CD1c-positive myeloid dendritic cell (primary cell): ENCODE measurements at regions not wholly inside any gene's neighbourhood (a gene's known extent, or its start where the extent isn't known, plus 50 kb on each side); places are given as distances from the start of the nearest gene placed in this dataset.

Experiments used
- DNase-seq: peaks from one replicate; pipeline ENCODE4 v3.0.0-alpha.2; 2016; ENCODE audit errors: extremely low spot score

- DNase-seq, result no peak
Measured at GRCh38 chr6:168908887-168909286, 344.8 kb downstream of the THBS2 start.

- DNase-seq, result no peak
Measured at GRCh38 chr6:168908166-168908565, 345.5 kb downstream of the THBS2 start.

GRCh38 chr6:168906391-168906790 lies 347.3 kb downstream of the THBS2 start:
- DNase-seq, result no peak

GRCh38 chr6:168905451-168906090 lies 348.1 kb downstream of the THBS2 start:
- DNase-seq, result no peak

GRCh38 chr6:168903613-168904345 lies 349.9 kb downstream of the THBS2 start:
- DNase-seq, result no peak

- no peak for DNase-seq
Measured at GRCh38 chr6:168902075-168902474, 351.6 kb downstream of the THBS2 start.

GRCh38 chr6:168901076-168901475 lies 352.6 kb downstream of the THBS2 start:
- no peak for DNase-seq

GRCh38 chr6:168896321-168896720 lies 357.3 kb downstream of the THBS2 start:
- no peak for DNase-seq

- DNase-seq, result peak; percentile 76
Measured at GRCh38 chr6:168895102-168895812, 358.4 kb downstream of the THBS2 start.

GRCh38 chr6:168892031-168892430 lies 361.6 kb downstream of the THBS2 start:
- no peak for DNase-seq

- DNase-seq, result no peak
Measured at GRCh38 chr6:168890981-168891365, 362.7 kb downstream of the THBS2 start.

GRCh38 chr6:168890306-168890980 lies 363.2 kb downstream of the THBS2 start:
- no peak for DNase-seq

GRCh38 chr6:168888786-168889345 lies 364.8 kb downstream of the THBS2 start:
- no peak for DNase-seq

GRCh38 chr6:168888102-168888501 lies 365.5 kb downstream of the THBS2 start:
- no peak for DNase-seq

- DNase-seq, result no peak
Measured at GRCh38 chr6:168887621-168888020, 366.0 kb downstream of the THBS2 start.

GRCh38 chr6:168886964-168887363 lies 366.7 kb downstream of the THBS2 start:
- no peak for DNase-seq

GRCh38 chr6:168885751-168886742 lies 367.6 kb downstream of the THBS2 start:
- no peak for DNase-seq

GRCh38 chr6:168885196-168885595 lies 368.4 kb downstream of the THBS2 start:
- DNase-seq, result no peak

- DNase-seq, result peak; percentile 78
Measured at GRCh38 chr6:168884646-168885086, 369.0 kb downstream of the THBS2 start.

GRCh38 chr6:168884050-168884645 lies 369.5 kb downstream of the THBS2 start:
- DNase-seq, result no peak
